Spleen (tissue), 7 donors: ENCODE measurements at regions not wholly inside any gene's neighbourhood (a gene's known extent, or its start where the extent isn't known, plus 50 kb on each side); places are given as distances from the start of the nearest gene placed in this dataset.

Source experiments
- POLR2A ChIP-seq, 3 donors: fragments of 450-650 bp; IDR thresholded peaks; one replicate each; pipeline ENCODE4 v1.5.1; 2017; ENCODE audit warnings: antibody characterized with exemption in 3 of 3, mild to moderate bottlenecking in 1 of 3
- POLR2AphosphoS5 ChIP-seq, 3 donors: sonication (generic); formaldehyde crosslinking; IDR thresholded peaks; one replicate each; pipeline ENCODE4 v1.5.1; 2017; ENCODE audit warnings: antibody characterized with exemption in 3 of 3
- TF ChIP-seq, protein P1 (sequence below), 11 experiments: fragments of 200-600 bp in 7 of 11; fragments of 450-650 bp in 4 of 11; sonication (generic) in 4 of 11; IDR thresholded peaks in 8 of 11; conservative IDR thresholded peaks in 3 of 11; 1 replicate in 7 of 11; 2 replicates in 4 of 11; pipeline versions ENCODE4 v1.4.0 to v1.8.0; 2016 to 2021; ENCODE audit warnings: antibody characterized with exemption in 11 of 11, inconsistent platforms in 4 of 11, mild to moderate bottlenecking in 1 of 11
- donor health status: DM: no; HTN: no; CAD: no; lungs with moderate emphysema.
- donor health status: DM: no; HTN: no; CAD: no.
- donor health status: DM: no; HTN: no; CAD: no.

DNA sequence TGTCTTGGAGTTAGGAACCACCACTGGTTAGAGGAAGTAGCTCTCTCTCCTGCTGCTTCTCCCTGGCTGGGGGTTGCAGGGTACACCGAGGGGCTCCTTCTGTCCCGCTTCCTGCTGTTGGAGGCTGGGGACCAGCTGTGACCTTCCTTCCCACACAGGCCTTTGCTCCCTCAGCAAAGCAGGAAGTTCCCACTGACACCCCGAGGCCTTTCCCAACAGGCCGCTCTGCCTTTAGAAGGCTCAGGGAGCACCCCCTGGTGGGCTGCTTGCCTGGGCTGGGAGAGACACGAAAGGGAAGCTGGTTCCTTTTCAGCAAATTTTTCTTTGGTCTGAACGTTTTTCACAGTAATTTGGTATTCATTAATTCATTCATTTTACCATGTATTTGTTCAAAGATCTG lies 527.9 kb upstream of the B3GAT1 start:
- TF ChIP-seq, protein P1, sequence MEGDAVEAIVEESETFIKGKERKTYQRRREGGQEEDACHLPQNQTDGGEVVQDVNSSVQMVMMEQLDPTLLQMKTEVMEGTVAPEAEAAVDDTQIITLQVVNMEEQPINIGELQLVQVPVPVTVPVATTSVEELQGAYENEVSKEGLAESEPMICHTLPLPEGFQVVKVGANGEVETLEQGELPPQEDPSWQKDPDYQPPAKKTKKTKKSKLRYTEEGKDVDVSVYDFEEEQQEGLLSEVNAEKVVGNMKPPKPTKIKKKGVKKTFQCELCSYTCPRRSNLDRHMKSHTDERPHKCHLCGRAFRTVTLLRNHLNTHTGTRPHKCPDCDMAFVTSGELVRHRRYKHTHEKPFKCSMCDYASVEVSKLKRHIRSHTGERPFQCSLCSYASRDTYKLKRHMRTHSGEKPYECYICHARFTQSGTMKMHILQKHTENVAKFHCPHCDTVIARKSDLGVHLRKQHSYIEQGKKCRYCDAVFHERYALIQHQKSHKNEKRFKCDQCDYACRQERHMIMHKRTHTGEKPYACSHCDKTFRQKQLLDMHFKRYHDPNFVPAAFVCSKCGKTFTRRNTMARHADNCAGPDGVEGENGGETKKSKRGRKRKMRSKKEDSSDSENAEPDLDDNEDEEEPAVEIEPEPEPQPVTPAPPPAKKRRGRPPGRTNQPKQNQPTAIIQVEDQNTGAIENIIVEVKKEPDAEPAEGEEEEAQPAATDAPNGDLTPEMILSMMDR (IDR thresholded peaks at IDR 0.05 in 8 of 11, conservative IDR thresholded peaks at IDR 0.05 in 3 of 11), result peak in 1 of 11 experiments; percentile 12
- TF ChIP-seq POLR2A (IDR thresholded peaks at IDR 0.05) (no peak), POLR2AphosphoS5 (IDR thresholded peaks at IDR 0.05) (no peak)
